ENCODE measurements at regions not wholly inside any gene's neighbourhood (a gene's known extent, or its start where the extent isn't known, plus 50 kb on each side); places are given as distances from the start of the nearest gene placed in this dataset.

GRCh38 chr6:105611606-105612005, 208.7 kb upstream of the PREP start:
- no peaks in the 10 kb centered on the region for H3K9me3 ChIP-seq
- DNase-seq: no peak

GRCh38 chr6:105609375-105609991, 206.6 kb upstream of the PREP start:
- H3K36me3 ChIP-seq: no peaks in the 10 kb centered on the region
- no peak overlapping the region for H3K4me3 ChIP-seq
- no peaks in the 10 kb centered on the region for H3K9me3 ChIP-seq
- DNase-seq: peak; percentile 50
- no peaks in the 10 kb centered on the region for H3K27me3 ChIP-seq

More at GRCh38 chr6:105611606-105612005, 208.7 kb upstream of the PREP start:
- Histone ChIP-seq H3K36me3 (no peaks in the 10 kb centered on the region), H3K27me3 (no peaks in the 10 kb centered on the region), H3K4me3 (no peak overlapping the region)

GRCh38 chr6:105608711-105609374, 206.0 kb upstream of the PREP start:
- Histone ChIP-seq H3K4me3 (no peak overlapping the region), H3K36me3 (no peaks in the 10 kb centered on the region), H3K9me3 (no peaks in the 10 kb centered on the region), H3K27me3 (no peaks in the 10 kb centered on the region)
- peak; percentile 44 for DNase-seq

DNA sequence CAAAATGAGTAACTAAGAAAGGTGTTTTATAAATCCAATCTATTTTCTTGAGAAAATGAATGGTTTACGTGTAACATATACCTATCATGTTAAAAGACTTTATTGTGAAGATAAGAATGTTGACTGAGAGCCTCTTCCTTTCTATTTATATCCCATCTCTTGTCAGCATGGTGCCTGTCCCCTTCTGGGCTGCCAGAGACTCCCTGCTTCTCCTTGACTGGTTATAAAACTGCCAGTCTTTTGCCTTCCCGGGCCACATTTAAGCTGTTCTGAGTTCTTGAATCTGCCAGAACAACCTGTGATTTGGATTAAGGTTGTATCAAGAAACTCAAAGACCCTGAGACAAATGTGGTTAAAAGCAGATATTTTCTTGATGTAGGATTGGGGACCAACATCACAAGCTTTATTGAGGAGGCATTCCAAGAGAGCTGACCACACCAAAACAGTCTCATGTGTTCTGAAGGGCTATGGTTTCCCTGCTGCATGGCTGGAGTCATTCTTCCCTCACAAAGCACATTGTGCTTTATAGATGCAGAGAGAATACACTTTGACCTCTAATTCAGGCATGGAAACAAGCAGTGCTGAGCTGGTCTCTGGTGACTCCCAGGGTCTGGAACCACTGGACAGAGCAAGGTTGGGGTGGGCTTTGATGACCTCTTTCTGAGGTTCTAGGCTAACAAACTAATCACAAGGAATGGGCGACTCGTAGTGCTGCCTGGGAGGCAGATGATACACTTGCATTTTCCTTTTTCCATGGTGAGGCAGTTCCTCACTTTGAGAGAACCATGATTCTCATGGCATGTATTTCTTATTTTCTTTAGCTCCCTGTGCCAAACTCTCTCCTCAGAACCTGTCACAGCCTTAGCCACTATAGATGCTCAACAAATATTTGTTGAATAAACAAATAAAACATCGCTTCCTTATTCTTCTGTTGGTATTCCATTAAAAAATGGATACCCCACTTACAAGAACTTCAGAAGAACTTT, 205.0 kb upstream of the PREP start:
- Histone ChIP-seq H3K9me3 (no peaks in the 10 kb centered on the region), H3K27me3 (no peaks in the 10 kb centered on the region), H3K4me3 (no peak overlapping the region), H3K36me3 (no peaks in the 10 kb centered on the region)
- DNase-seq: no peak

DNA sequence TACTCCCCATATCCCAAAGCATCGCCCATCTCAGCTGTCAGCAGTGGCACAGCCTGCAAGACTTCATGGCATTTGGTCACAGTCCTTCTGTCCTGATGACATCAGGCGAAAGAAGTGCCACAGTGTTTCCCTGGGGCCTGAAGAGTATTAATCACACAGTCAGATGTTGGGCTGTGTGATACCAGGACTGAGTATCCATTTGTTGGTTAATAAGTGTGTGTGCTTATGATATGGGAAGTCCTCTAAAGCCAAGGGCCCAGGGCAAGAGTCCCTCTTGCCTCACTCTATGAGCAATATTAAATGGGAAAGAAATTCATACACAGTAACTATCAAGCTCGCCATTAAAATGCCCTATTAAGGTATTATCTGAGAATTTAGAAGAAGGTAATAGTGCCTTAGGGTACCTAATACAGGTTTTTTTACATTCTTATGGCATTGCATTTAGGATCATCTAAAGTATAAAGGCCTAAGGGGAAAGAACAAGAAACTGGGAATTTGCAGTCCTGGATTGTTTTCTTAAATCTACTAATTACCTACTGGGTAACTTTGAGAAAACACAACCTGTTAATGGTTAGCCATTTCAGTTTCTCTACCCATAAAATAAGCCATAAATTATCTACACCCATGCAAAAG, 204.1 kb upstream of the PREP start:
- no peak for DNase-seq
- Histone ChIP-seq H3K27me3 (no peaks in the 10 kb centered on the region), H3K36me3 (no peaks in the 10 kb centered on the region), H3K9me3 (no peaks in the 10 kb centered on the region), H3K4me3 (no peak overlapping the region)

GRCh38 chr6:105604587-105604884, 201.7 kb upstream of the PREP start:
- Histone ChIP-seq H3K9me3 (no peaks in the 10 kb centered on the region), H3K27me3 (no peaks in the 10 kb centered on the region), H3K4me3 (no peak overlapping the region), H3K36me3 (no peaks in the 10 kb centered on the region)
- no peak for DNase-seq

DNA sequence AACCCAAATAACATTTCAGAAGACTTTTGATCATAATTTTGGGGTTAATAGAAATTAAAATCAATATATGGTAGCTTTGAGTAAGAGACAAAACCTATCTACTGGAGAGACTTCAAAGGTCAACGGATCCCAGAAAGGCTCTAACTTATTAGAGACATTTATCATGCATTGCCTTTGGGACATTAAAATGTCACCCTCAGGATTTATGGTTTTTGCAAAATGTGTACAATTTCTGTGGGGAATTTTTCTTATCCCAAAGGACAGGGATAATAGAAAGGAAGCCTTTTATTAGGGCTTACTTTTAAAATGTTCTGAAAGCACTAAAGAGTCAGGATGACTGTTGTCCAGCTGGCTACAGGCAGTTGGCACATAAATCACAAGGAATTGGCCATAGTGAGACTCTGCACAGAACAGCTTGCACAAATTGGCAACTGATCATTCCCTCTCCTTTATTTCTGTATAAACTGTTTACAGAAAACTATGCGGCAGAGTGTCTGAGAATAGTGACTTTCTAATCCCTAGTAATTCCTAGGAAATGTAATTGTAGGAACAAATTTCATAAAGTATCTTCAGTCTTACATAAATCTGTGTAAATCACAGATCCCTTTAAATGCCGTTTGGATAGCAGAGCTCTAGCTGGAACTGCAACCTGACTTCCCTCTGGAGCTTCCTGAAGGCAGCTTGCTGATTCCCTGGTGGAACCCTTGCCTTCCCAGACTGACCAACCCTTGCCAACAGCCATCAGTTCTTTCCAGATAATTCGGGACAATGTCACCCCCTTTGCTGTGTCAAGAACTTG, 201.1 kb upstream of the PREP start:
- Histone ChIP-seq H3K36me3 (no peaks in the 10 kb centered on the region), H3K4me3 (no peak overlapping the region), H3K27me3 (no peaks in the 10 kb centered on the region), H3K9me3 (no peaks in the 10 kb centered on the region)
- DNase-seq: peak; percentile 75

- no peak overlapping the region for H3K4me3 ChIP-seq
- DNase-seq: peak; percentile 83
- H3K9me3 ChIP-seq: no peaks in the 10 kb centered on the region
- no peaks in the 10 kb centered on the region for H3K36me3 ChIP-seq
- H3K27me3 ChIP-seq: no peaks in the 10 kb centered on the region
These were observed 198.8 kb upstream of the PREP start for GRCh38 chr6:105601541-105602236.

GRCh38 chr6:105600336-105601260, 197.7 kb upstream of the PREP start:
- H3K4me3 ChIP-seq: no peak overlapping the region
- no peaks in the 10 kb centered on the region for H3K36me3 ChIP-seq
- no peak for DNase-seq
- H3K9me3 ChIP-seq: no peaks in the 10 kb centered on the region
- H3K27me3 ChIP-seq: no peaks in the 10 kb centered on the region

DNA sequence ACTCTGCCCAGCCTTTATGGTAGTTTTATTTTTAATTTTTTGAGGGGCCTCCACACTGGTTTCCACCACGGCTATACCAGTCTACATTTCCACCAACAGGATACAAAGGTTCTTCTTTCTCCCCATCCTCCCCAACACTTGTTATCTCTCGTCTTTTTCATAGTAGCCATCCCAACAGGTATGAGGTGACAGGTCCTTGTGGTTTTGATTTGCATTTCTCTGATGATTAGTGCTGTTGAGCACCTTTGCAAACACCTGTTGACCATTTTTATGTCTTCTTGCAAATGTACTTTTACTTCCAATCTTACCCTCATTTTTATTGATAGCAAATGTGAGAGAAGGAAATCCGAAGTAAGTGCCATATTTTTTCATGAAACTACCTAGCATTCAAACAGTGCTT, 195.4 kb upstream of the PREP start:
- no peak for DNase-seq

DNA sequence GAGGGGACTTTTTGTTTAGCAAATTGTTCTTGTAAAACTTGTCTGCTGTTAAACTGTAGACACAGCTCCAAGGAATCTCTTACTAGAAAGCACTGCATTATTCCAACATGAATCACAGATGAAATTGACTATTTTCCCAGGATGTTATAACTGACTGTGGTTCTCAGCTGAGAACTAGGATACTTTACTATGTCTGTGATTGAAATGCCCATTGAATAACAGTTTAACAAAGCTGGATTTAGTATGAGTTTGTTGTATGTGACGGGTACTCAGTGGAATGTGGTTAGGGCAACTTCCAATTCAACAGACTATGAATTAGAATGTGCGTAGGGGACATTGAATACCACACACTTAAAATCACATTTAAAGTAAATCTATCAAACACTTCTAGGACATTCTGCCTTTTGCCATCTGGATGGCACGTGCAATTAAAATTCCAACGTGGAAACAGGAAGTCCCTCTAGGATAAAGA, 193.4 kb upstream of the PREP start:
- DNase-seq: peak; percentile 35
- no peaks in the 10 kb centered on the region for H3K36me3 ChIP-seq
- no peak overlapping the region for H3K4me3 ChIP-seq
- no peaks in the 10 kb centered on the region for H3K9me3 ChIP-seq
- no peaks in the 10 kb centered on the region for H3K27me3 ChIP-seq

More for the DNA sequence above, 195.4 kb upstream of the PREP start:
- no peaks in the 10 kb centered on the region for H3K9me3 ChIP-seq
- H3K36me3 ChIP-seq: no peaks in the 10 kb centered on the region
- no peak overlapping the region for H3K4me3 ChIP-seq
- no peaks in the 10 kb centered on the region for H3K27me3 ChIP-seq

- Histone ChIP-seq H3K9me3 (no peaks in the 10 kb centered on the region), H3K27me3 (no peaks in the 10 kb centered on the region), H3K4me3 (no peak overlapping the region), H3K36me3 (no peaks in the 10 kb centered on the region)
- no peak for DNase-seq
These were observed 192.9 kb upstream of the PREP start for GRCh38 chr6:105595829-105596228.

DNA sequence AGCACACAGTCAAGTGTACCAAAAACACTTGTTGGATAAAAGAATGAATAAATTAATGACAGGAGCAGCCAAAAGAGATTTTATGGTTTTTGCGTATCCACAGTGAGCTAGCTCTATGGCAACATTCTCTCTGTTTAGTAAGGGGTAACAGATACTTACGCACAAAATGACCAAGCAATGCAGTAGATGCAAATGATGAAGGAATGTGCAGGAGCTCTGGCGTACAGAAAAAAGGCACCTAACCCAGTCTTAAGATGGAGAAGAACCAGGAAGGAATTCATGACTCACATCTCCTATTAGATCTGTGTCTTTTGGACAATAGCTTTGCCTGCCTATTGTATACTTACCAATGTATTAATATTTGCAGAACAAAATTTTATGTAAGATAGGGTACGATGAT, 191.9 kb upstream of the PREP start:
- DNase-seq: no peak
- Histone ChIP-seq H3K9me3 (no peaks in the 10 kb centered on the region), H3K4me3 (no peak overlapping the region), H3K36me3 (no peaks in the 10 kb centered on the region), H3K27me3 (no peaks in the 10 kb centered on the region)

DNA sequence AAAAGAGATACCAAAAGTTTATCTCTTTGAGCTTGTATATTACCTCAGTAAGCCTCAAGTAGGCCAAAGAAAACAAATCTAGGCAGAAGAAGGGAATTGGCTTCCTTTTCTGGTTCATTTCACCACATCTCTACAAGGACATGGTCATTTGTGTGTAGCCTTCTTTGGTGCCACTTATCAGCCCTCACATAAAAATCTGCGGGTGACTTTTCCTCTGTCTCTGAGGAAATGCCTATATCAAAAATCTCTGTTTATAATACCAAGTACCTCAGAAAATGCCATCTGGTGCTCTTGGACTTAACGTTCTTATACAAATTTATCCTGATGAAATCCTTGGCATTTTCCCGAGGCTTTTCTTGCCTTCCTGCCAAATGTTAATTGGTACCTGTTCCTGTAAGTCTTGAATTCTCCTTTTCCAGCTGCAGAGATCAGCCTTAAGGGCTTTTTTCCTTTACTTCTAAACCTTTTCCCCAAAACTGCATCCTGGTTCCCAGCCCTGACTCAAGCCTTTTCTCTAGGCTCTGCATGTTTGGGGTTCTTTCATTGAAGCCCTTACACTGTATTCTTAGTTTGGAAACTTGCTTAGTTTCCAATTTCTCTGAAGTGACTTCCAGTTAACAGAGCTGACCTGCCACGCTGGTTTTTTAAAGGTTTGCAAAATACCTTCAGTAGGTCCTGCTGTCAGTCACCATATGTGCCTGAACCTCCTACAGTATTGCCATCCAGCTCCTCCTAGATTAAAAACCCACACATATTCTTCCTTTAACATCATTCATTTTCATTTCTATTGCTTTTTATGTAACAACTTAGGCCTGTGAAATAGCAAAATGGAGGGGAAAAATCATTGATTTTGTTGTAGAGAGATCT, 191.2 kb upstream of the PREP start:
- no peaks in the 10 kb centered on the region for H3K36me3 ChIP-seq
- no peaks in the 10 kb centered on the region for H3K9me3 ChIP-seq
- no peak overlapping the region for H3K4me3 ChIP-seq
- H3K27me3 ChIP-seq: no peaks in the 10 kb centered on the region
- no peak for DNase-seq
